ENCODE measurements at regions not wholly inside any gene's neighbourhood (a gene's known extent, or its start where the extent isn't known, plus 50 kb on each side); places are given as distances from the start of the nearest gene placed in this dataset.

- TF ChIP-seq CTCF (IDR thresholded peaks at IDR 0.05) (no peak), POLR2A (IDR thresholded peaks at IDR 0.05) (no peak)
These were observed 322.7 kb downstream of the SV2B start for GRCh38 chr15:91422797-91423196.
